H9 (cell line): ENCODE measurements at regions not wholly inside any gene's neighbourhood (a gene's known extent, or its start where the extent isn't known, plus 50 kb on each side); places are given as distances from the start of the nearest gene placed in this dataset.
A peak's percentile ranks its signal among the peaks of the same experiment; 100 is the strongest.

Source experiments
- DNase-seq: peaks from one replicate; pipeline ENCODE4 v3.0.0-alpha.2; 2017
- H2AFZ ChIP-seq: one replicate; pipeline ENCODE4 v1.6.1; 2013; ENCODE audit warnings: mild to moderate bottlenecking, low read length, control low read depth, moderate library complexity
- H2AK5ac ChIP-seq: 2 replicates; pipeline ENCODE4 v1.6.1; 2013; ENCODE audit warnings: low read length, control low read depth, mixed read lengths; ENCODE audit not compliant: insufficient read length
- H2BK120ac ChIP-seq: one replicate; pipeline ENCODE4 v1.6.1; 2013; ENCODE audit warnings: low read depth, mild to moderate bottlenecking, low read length, control low read depth, inconsistent platforms; ENCODE audit not compliant: poor library complexity, severe bottlenecking
- H2BK12ac ChIP-seq: 2 replicates; pipeline ENCODE4 v1.6.1; 2013; ENCODE audit warnings: low read length, control low read depth, mixed read lengths, low read depth; ENCODE audit not compliant: insufficient read length
- H2BK15ac ChIP-seq: 2 replicates; pipeline ENCODE4 v1.6.1; 2013; ENCODE audit warnings: low read depth, low read length, control low read depth
- H2BK20ac ChIP-seq: one replicate; pipeline ENCODE4 v1.6.1; 2013; ENCODE audit warnings: low read depth, mild to moderate bottlenecking, low read length, control low read depth, inconsistent platforms; ENCODE audit not compliant: poor library complexity, severe bottlenecking
- H2BK5ac ChIP-seq: 2 replicates; pipeline ENCODE4 v1.6.1; 2013; ENCODE audit warnings: low read length, control low read depth, mixed read lengths; ENCODE audit not compliant: insufficient read length
- H3K14ac ChIP-seq: 2 replicates; pipeline ENCODE4 v1.6.1; 2013; ENCODE audit warnings: low read length, control low read depth; ENCODE audit not compliant: insufficient read depth
- H3K18ac ChIP-seq: 2 replicates; pipeline ENCODE4 v1.6.1; 2013; ENCODE audit warnings: low read depth, mild to moderate bottlenecking, mixed read lengths, low read length, control low read depth; ENCODE audit not compliant: insufficient read length
- H3K23ac ChIP-seq: 2 replicates; pipeline ENCODE4 v1.6.1; 2013; ENCODE audit warnings: low read length, control low read depth, mixed read lengths, low read depth; ENCODE audit not compliant: insufficient read length
- H3K23me2 ChIP-seq: 2 replicates; pipeline ENCODE4 v1.6.1; 2013; ENCODE audit warnings: low read depth, mild to moderate bottlenecking, mixed read lengths, low read length, control low read depth; ENCODE audit not compliant: insufficient read length, poor library complexity, severe bottlenecking
- H3K27ac ChIP-seq: 2 replicates; pipeline ENCODE4 v1.5.1; 2013; ENCODE audit warnings: low read length, control low read depth, mixed read lengths, low read depth; ENCODE audit not compliant: insufficient read length
- H3K27me3 ChIP-seq: 2 replicates; pipeline ENCODE4 v1.6.1; 2013; ENCODE audit warnings: low read length, control low read depth, inconsistent platforms; ENCODE audit not compliant: insufficient read depth
- H3K4ac ChIP-seq: 2 replicates; pipeline ENCODE4 v1.6.1; 2013; ENCODE audit warnings: low read depth, mild to moderate bottlenecking, control low read depth, inconsistent platforms, low read length, moderate library complexity
- H3K4me1 ChIP-seq: 2 replicates; pipeline ENCODE4 v1.6.1; 2013; ENCODE audit warnings: low read length, control low read depth, inconsistent platforms; ENCODE audit not compliant: insufficient read depth
- H3K4me2 ChIP-seq: 2 replicates; pipeline ENCODE4 v1.6.1; 2013; ENCODE audit warnings: low read length, control low read depth, mixed read lengths; ENCODE audit not compliant: insufficient read length, insufficient read depth
- H3K56ac ChIP-seq: 2 replicates; pipeline ENCODE4 v1.6.1; 2013; ENCODE audit warnings: low read depth, mild to moderate bottlenecking, mixed read lengths, low read length, control low read depth; ENCODE audit not compliant: insufficient read length
- H3K79me1 ChIP-seq: 2 replicates; pipeline ENCODE4 v1.6.1; 2013; ENCODE audit warnings: low read depth, mild to moderate bottlenecking, moderate library complexity, low read length, control low read depth, inconsistent platforms; ENCODE audit not compliant: insufficient read depth, poor library complexity, severe bottlenecking
- H3K79me2 ChIP-seq: 2 replicates; pipeline ENCODE4 v1.6.1; 2013; ENCODE audit warnings: low read length, control low read depth, inconsistent platforms; ENCODE audit not compliant: insufficient read depth
- H3K9ac ChIP-seq: 2 replicates; pipeline ENCODE4 v1.6.1; 2013; ENCODE audit warnings: low read length, control low read depth, mixed read lengths; ENCODE audit not compliant: insufficient read length; ENCODE audit errors: extremely low read depth
- H3K9me3 ChIP-seq: one replicate; pipeline ENCODE4 v1.6.1; 2013; ENCODE audit warnings: low read depth, low read length, inconsistent platforms; ENCODE audit not compliant: control insufficient read depth
- H3T11ph ChIP-seq: one replicate; pipeline ENCODE4 v1.6.1; 2013; ENCODE audit warnings: mild to moderate bottlenecking, low read length, control low read depth, inconsistent platforms
- H4K20me1 ChIP-seq: one replicate; pipeline ENCODE4 v1.6.1; 2013; ENCODE audit not compliant: control insufficient read depth, insufficient read length, insufficient read depth
- H4K5ac ChIP-seq: 2 replicates; pipeline ENCODE4 v1.6.1; 2013; ENCODE audit warnings: low read depth, mild to moderate bottlenecking, mixed read lengths, low read length, control low read depth; ENCODE audit not compliant: insufficient read length
- H4K8ac ChIP-seq: replicated peaks from 2 replicates; pipeline ENCODE4 v1.6.1; 2013; ENCODE audit warnings: low read length, control low read depth, mixed read lengths, low read depth; ENCODE audit not compliant: insufficient read length
- H4K91ac ChIP-seq: 2 replicates; pipeline ENCODE4 v1.6.1; 2013; ENCODE audit warnings: low read depth, mild to moderate bottlenecking, moderate library complexity, mixed read lengths, low read length, control low read depth; ENCODE audit not compliant: insufficient read length
- H3K27ac Mint-ChIP-seq, 3 experiments: 2 replicates in 2 of 3; 3 replicates in 1 of 3; pipeline ENCODE4 v1.8.0; 2020 to 2021; ENCODE audit warnings: mixed read lengths in 3 of 3, mild to moderate bottlenecking in 1 of 3, moderate library complexity in 1 of 3
- H3K27me3 Mint-ChIP-seq: 2 replicates; pipeline ENCODE4 v1.8.0; 2021; ENCODE audit warnings: low read depth, mild to moderate bottlenecking, moderate library complexity, mixed read lengths
- H3K36me3 Mint-ChIP-seq, 3 experiments: 2 replicates in 2 of 3; 3 replicates in 1 of 3; pipeline ENCODE4 v1.8.0; 2020 to 2021; ENCODE audit warnings: low read depth in 3 of 3, mixed read lengths in 3 of 3; ENCODE audit not compliant: insufficient read depth in 1 of 3
- H3K4me1 Mint-ChIP-seq, 2 experiments: 2 replicates each; pipeline ENCODE4 v1.8.0; 2020; ENCODE audit warnings: mixed read lengths in 2 of 2
- H3K4me3 Mint-ChIP-seq, 2 experiments: 2 replicates in 1 of 2; 3 replicates in 1 of 2; pipeline ENCODE4 v1.8.0; 2020 to 2021; ENCODE audit warnings: mild to moderate bottlenecking in 2 of 2, mixed read lengths in 2 of 2, moderate library complexity in 1 of 2
- H3K9me3 Mint-ChIP-seq, 2 experiments: 2 replicates in 1 of 2; 3 replicates in 1 of 2; pipeline ENCODE4 v1.8.0; 2020; ENCODE audit warnings: mild to moderate bottlenecking in 2 of 2, mixed read lengths in 2 of 2, moderate library complexity in 1 of 2
- WGBS: extraction: QIAGEN DNeasy Blood & Tissue Kit; methylation state at CpG from one replicate; pipeline ENCODE4 v1.1.7; 2013; ENCODE audit warnings: missing lambda C conversion rate, low lambda C conversion rate, mixed read lengths; ENCODE audit not compliant: insufficient read length; ENCODE audit errors: extremely low coverage; 5-methylcytosine and 5-hydroxymethylcytosine counted together
- TF ChIP-seq, protein P1 (sequence below): fragments of 200-600 bp; sonication (generic); conservative IDR thresholded peaks from 3 replicates; pipeline ENCODE4 v1.8.0; 2021; ENCODE audit warnings: antibody characterized with exemption, mild to moderate bottlenecking

DNA sequence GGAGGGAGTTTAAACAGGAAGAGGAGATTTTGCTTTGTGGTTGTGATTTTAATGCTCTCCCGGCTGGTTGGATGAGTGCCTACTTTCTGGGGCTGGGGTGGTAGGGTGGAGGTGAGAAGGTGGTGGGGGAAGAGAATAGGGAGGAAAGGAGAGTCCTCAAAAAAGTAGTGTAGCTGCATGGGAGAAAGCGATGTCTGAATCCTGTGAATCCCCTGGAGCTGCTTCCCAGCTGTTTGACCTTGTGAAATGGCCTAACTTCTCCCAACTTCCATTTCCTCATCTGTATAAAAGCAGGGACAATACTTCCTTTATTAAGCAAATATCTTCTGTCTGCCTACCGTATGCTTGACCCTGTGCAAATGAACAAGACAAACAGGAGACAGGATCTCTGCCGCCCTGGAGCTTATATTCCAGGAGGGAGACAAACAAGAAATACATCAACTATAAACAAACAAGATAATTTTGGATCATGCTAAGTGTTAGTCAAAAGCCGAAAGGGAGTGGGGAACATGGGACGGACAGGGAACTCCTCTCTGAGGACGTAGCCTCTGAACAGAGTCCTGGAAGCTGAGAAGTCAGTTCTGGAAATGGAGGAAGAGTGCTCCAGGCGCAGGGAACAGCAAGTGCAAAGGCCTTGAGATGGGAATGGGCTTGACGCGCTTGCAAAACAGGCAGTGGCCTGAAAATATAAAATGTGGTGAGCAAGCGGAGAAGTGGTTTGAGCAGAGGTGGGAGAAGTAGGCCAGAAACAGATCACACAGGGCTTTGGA is 103.5 kb downstream of the SPRY4 start:
- H3K4me3 Mint-ChIP-seq = no peak overlapping the region
- Histone ChIP-seq H2BK15ac (no peak overlapping the region), H3T11ph (no peak overlapping the region), H3K79me2 (no peaks in the 10 kb centered on the region), H2AK5ac (no peak overlapping the region), H3K18ac (no peak overlapping the region), H4K91ac (no peak overlapping the region), H2BK120ac (no peak overlapping the region), H2BK12ac (no peak overlapping the region), H3K4me1 (peaks cover 8% of the 10 kb centered on the region; the same call in 1 of the 2 replicates), H3K14ac (no peak overlapping the region), H3K9ac (no peak overlapping the region), H2BK20ac (no peak overlapping the region), H3K79me1 (no peaks in the 10 kb centered on the region), H4K5ac (no peak overlapping the region), H3K4ac (no peak overlapping the region), H3K56ac (no peak overlapping the region), H4K8ac (no peak overlapping the region), H3K23me2 (no peaks in the 10 kb centered on the region), H3K9me3 (no peaks in the 10 kb centered on the region), H3K27me3 (no peaks in the 10 kb centered on the region), H2AFZ (no peak overlapping the region), H3K27ac (peak overlapping the region; percentile 4), H2BK5ac (no peak overlapping the region), H3K23ac (no peak overlapping the region), H4K20me1 (no peaks in the 10 kb centered on the region), H3K4me2 (no peak overlapping the region)
- peaks cover 33 to 42% of the 10 kb centered on the region in 2 experiments for H3K4me1 Mint-ChIP-seq
- WGBS = no CpG with 5 or more reads among the region's 11 CpGs
- no peaks in the 10 kb centered on the region for H3K9me3 Mint-ChIP-seq
- H3K27me3 Mint-ChIP-seq = peaks cover 2% of the 10 kb centered on the region
- no peaks in the 10 kb centered on the region for H3K36me3 Mint-ChIP-seq
- TF ChIP-seq, protein P1, sequence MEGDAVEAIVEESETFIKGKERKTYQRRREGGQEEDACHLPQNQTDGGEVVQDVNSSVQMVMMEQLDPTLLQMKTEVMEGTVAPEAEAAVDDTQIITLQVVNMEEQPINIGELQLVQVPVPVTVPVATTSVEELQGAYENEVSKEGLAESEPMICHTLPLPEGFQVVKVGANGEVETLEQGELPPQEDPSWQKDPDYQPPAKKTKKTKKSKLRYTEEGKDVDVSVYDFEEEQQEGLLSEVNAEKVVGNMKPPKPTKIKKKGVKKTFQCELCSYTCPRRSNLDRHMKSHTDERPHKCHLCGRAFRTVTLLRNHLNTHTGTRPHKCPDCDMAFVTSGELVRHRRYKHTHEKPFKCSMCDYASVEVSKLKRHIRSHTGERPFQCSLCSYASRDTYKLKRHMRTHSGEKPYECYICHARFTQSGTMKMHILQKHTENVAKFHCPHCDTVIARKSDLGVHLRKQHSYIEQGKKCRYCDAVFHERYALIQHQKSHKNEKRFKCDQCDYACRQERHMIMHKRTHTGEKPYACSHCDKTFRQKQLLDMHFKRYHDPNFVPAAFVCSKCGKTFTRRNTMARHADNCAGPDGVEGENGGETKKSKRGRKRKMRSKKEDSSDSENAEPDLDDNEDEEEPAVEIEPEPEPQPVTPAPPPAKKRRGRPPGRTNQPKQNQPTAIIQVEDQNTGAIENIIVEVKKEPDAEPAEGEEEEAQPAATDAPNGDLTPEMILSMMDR = no peak
- peak overlapping the region; percentile 10 to 62 (median 20); a peak in 5 of 7 replicates for H3K27ac Mint-ChIP-seq
- DNase-seq = no peak
